HG02981 (cell line): ENCODE measurements at regions not wholly inside any gene's neighbourhood (a gene's known extent, or its start where the extent isn't known, plus 50 kb on each side); places are given as distances from the start of the nearest gene placed in this dataset.
A peak's percentile ranks its signal among the peaks of the same experiment; 100 is the strongest.
"Not testable (repeated sequence)": the region's sequence is repeated elsewhere in the genome, so short reads cannot be mapped to it uniquely, and the experiment has no call there.

Experiments used
- ATAC-seq: cut with Tn5 transposase; IDR thresholded peaks from one replicate; pipeline ENCODE4 v1.9.1; 2021; ENCODE audit warnings: mild to moderate bottlenecking, moderate library complexity; ENCODE audit not compliant: unreplicated experiment

DNA sequence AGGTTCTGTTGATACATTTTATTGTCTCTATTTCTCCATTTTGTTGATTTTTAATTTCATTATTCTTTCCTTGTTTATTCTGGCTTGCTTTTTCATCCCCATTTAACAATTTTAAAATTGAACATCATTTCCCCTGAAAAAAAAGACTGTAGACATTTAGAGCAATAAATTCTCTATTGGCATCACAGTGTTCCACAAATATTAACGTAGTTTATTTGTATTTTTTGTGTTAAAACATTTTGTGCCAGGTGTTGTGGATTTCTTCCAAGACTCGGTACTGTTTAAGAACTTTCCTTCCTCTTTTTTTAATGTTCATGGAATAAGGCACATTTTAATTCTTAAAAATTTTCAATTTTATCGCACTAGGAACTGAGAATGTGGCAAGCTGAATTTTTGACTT is 156.1 kb upstream of the NPY start:
- no peak for ATAC-seq

GRCh38 chr7:24129597-24129996 is 154.4 kb upstream of the NPY start:
- ATAC-seq = no peak

DNA sequence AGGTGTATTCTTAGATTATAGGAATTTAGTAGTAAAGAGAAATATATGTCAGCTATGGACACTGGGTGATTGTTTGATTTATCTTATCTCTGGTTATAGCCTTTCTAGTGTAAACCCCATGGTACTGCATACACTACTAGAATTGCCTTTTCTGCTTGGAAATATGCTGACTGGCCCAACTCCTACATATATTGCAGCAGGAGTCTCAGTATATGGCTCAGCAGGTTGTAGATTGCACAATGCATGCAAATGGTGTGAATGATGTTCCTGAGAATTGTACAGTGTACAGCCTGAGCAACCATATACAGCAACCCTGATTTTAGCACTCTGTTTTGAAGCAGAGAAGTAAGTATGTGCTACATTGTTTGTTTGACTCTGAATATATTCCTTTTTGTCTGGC is 153.4 kb upstream of the NPY start:
- ATAC-seq = no peak

- ATAC-seq = peak; percentile 39
Measured at GRCh38 chr7:24133691-24134090, 150.3 kb upstream of the NPY start.

GRCh38 chr7:24134535-24134934 is 149.5 kb upstream of the NPY start:
- no peak for ATAC-seq

DNA sequence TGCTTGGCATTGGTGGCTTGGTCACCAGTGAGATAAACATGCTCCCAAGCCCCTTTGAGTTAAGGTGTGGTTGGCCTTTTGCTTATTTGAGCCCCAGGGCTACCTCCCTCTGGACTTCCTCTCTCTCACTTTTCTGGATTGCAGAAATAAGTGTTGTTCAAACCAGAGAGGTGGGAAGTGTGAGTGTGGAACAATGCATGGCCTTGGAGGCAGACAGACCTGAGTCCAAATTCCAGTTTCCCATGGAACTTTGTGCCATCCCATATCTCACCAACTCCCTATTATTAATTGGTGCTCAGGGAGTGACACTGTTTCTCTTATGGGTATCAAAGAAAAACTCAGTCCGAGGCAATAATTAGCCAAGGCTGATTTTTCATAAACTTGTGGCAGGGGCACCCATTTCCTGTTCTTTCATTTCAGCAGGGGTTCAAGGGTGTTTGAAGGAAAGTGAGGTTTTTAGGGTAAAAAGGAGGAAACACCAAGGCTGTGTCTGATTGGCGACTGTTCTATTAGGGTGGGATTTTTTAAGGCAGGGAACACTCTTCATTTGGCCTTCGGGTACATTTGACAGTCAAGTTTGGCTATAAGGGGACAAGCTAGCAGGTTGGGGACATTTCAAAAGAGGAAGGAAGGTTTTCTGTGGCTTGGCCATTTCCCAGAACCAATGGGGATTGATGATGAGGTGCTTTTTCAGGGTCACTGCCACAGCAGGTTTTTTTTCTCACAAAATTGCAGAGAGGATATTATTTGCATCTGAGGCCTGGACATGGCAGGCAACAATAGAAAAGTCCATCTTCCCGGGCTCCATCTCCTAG is 148.8 kb upstream of the NPY start:
- ATAC-seq = peak; percentile 69

GRCh38 chr7:24137338-24137737 is 146.7 kb upstream of the NPY start:
- ATAC-seq = no peak

GRCh38 chr7:24138343-24138742 is 145.6 kb upstream of the NPY start:
- no peak for ATAC-seq

DNA sequence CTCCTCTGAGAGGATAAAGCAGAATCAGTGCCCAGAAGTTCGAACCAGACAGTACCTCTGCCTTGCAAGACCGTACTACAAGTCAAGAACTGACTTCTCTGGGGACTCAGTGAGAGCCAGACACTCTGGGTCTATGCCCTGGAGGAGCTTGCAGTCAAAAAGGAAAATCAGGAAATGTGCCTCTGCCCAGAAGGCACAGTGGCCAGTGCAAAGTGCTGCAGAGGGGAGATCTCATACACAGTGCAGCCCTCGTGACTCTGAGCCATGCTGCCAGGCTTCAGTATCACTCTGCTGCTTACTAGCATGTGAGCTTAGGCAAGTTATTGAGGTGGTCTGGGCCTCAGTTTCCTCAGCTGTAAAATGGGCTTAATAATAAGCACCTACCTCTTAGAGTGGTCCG is 144.0 kb upstream of the NPY start:
- no peak for ATAC-seq

GRCh38 chr7:24141874-24142509 is 142.0 kb upstream of the NPY start:
- no peak for ATAC-seq

DNA sequence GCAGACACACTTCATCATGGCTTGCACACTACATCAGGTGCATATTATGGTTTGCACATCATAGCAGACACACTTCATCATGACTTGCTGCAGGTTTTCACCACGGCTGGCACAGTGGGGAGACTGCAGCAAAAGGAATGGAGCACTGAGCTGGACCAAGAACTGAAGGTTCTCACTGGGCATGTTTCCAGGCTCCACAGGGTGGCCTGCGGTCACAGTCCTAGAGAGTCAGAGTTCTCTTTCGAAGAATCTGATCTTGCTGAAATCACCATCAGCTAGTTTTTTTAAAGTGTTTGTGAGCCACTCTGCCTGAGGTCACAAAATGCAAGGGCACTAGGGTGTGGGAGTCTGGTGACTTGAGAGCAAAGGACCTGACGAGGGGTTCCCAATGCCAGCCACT is 140.4 kb upstream of the NPY start:
- no peak for ATAC-seq

GRCh38 chr7:24151944-24152343 is 132.0 kb upstream of the NPY start:
- no peak for ATAC-seq

DNA sequence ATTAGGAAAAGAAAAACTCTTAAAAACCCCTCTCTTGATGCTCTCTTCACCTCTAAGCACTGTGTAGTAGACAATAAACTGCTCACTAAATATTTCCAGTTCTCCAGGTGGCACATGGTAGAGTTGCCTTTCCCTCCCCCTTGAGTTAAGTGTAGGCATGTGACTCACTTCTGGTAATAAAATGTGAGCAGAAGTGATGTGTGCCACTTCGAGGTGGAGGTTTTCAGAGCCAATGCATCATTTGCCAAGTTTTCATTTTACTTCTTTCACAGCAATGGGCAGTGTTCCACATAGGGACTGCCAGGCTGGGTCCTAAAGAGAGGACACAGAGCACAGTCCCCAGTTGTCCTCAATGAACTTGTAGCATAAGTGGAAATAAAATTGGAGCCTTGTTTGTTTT is 131.6 kb upstream of the NPY start:
- no peak for ATAC-seq

- ATAC-seq = no peak
Measured at GRCh38 chr7:24152877-24153472, 131.0 kb upstream of the NPY start.

- no peak for ATAC-seq
Measured at GRCh38 chr7:24157666-24158065, 126.3 kb upstream of the NPY start.

- ATAC-seq = no peak
Measured at GRCh38 chr7:24158975-24159374, 125.0 kb upstream of the NPY start.

DNA sequence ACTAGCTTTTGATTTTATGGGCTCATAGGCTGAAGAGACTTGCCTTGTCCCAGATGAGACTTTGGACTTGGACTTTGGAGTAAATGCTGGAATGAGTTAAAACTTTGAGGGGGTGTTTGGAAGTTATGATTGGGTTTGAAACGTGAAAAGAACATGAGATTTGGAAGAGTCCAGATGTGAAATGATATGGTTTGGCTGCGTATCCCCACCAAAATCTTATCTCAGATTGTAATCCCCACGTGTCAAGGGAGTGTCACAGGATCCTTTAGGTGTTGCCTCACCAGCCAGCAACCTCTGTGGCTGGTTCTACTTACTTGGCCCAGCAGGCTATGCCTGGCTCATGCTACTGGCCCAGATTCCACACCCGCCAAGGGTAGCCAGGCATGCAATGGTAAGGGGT is 119.6 kb upstream of the NPY start:
- ATAC-seq = no peak

DNA sequence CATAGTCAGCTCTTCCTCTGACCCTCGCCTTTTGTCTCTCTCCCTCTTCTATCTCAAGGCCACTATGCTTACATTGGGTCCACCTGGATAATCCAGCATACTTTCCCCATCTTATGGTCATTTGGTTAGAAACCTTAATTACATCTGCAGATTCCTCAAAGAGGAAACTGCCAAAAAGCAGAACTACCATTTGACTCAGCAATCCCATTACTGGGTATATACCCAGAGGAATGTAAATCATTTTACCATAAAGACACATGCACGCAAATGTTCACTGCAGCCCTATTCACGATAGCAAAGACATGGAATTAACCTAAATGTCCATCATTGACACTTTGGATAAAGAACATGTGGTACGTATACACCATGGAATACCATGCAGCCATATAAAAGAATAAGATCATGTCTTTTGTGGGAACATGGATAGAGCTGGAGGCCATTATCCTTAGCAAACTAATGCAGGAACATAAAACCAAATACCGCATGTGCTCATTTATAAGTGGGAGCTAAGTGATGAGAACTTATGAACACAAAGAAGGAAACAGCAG is 114.8 kb upstream of the NPY start:
- no peak for ATAC-seq

DNA sequence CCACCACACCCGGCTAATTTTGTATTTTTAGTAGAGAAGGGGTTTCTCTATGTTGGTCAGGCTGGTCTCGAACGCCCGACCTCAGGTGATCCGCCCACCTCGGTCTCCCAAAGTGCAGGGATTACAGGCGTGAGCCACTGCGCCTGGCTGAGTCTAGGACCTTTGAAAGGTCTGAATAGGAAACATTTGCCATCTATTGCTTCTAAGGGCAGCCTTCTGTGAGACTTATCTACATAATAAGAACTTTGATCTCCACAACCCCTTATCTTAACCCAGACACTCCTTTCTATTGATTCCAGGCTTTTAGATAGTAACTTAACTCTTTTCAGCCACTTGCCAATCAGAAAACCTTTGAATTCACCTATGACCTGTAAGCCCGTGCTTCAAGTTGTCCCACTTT is 112.0 kb upstream of the NPY start:
- not testable (repeated sequence) for ATAC-seq

- no peak for ATAC-seq
Measured at GRCh38 chr7:24172856-24173255, 111.1 kb upstream of the NPY start.

DNA sequence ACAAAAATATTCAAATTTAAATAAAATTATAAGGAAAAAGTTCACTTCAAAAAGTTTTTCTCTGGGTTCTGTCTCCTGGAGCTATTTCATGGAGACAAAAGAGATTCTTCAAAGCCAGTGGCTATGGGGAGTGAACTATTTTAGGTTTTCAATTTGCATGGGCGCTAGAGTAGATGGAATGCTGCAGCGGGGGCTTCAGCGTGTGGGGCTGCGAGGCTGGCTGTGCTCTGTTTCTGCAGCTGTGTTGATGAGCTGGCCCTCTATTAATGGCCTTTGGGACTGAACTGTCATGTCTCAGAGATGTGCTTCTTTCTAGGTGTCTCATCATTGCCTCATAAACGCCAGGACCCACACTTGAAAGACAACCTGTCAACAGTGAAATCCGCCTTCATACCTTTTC is 108.4 kb upstream of the NPY start:
- ATAC-seq = no peak
